ENCODE measurements at regions not wholly inside any gene's neighbourhood (a gene's known extent, or its start where the extent isn't known, plus 50 kb on each side); places are given as distances from the start of the nearest gene placed in this dataset.

DNA sequence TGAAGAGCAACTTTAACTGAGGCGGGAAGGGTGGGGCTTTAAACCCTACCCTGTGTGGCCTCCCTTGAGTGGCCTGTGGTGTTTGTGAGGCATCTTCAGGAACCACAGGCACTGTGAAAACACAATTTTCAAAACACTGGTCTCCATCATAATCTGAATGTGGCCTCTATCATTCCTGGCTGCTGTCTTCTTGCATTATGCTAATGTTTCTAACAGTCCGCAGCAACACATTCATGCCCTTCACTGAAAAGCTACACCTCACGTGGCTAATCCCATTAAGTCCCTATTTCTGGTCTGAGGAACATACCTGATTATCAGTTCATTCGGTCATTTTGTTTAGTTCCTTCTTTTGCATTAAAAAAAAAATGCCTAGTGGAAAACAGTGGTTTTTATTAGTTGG lies 94.6 kb downstream of the F11 start:
- TF ChIP-seq, protein P1, sequence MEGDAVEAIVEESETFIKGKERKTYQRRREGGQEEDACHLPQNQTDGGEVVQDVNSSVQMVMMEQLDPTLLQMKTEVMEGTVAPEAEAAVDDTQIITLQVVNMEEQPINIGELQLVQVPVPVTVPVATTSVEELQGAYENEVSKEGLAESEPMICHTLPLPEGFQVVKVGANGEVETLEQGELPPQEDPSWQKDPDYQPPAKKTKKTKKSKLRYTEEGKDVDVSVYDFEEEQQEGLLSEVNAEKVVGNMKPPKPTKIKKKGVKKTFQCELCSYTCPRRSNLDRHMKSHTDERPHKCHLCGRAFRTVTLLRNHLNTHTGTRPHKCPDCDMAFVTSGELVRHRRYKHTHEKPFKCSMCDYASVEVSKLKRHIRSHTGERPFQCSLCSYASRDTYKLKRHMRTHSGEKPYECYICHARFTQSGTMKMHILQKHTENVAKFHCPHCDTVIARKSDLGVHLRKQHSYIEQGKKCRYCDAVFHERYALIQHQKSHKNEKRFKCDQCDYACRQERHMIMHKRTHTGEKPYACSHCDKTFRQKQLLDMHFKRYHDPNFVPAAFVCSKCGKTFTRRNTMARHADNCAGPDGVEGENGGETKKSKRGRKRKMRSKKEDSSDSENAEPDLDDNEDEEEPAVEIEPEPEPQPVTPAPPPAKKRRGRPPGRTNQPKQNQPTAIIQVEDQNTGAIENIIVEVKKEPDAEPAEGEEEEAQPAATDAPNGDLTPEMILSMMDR (IDR thresholded peaks at IDR 0.05; ENCODE audit: low read depth, low read length, poor library complexity, severe bottlenecking): no peak
- TF ChIP-seq EZH2phosphoT487 (IDR thresholded peaks at IDR 0.05; ENCODE audit: borderline replicate concordance, low read length): no peak
